ENCODE measurements at regions not wholly inside any gene's neighbourhood (a gene's known extent, or its start where the extent isn't known, plus 50 kb on each side); places are given as distances from the start of the nearest gene placed in this dataset.

- DNase-seq (ENCODE audit: low spot score) = no peak
- ATAC-seq = no peak
- H3K36me3 ChIP-seq (ENCODE audit: insufficient read depth) = no peaks in the 10 kb centered on the region; the same call in 1 of the 2 replicates
- peaks cover 3% of the 10 kb centered on the region; the same call in 1 of the 2 replicates for H3F3A ChIP-seq (replicated peaks; ENCODE audit: low read depth)
- Mint-ChIP-seq H3K36me3 (ENCODE audit: low read depth) (peaks cover 15% of the 10 kb centered on the region; the same call in 2 of the 3 replicates), H3K4me3 (no peak overlapping the region), H3K27me3 (ENCODE audit: insufficient read depth, low read depth, poor library complexity) (peaks cover 4% of the 10 kb centered on the region), H3K9me3 (peaks cover 88% of the 10 kb centered on the region), H3K27ac (no peak overlapping the region), H3K4me1 (no peaks in the 10 kb centered on the region)
- H4K20me1 ChIP-seq (replicated peaks; ENCODE audit: insufficient read depth) = no peaks in the 10 kb centered on the region
- H3K4me3 ChIP-seq = no peak overlapping the region
- TF ChIP-seq ZNF114 (CRISPR knock-in tag; IDR thresholded peaks at IDR 0.05) = no peak
- TF ChIP-seq NANOG (IDR thresholded peaks at IDR 0.05; ENCODE audit: borderline replicate concordance) = no peak
- no peak for TF ChIP-seq CREB1 (CRISPR knock-in tag; IDR thresholded peaks at IDR 0.05; ENCODE audit: low read depth)
- no peak for TF ChIP-seq EZH2 (IDR thresholded peaks at IDR 0.05; ENCODE audit: low read depth, unreplicated experiment)
- TF ChIP-seq POLR2AphosphoS5 (IDR thresholded peaks at IDR 0.05; ENCODE audit: low read depth) = no peak
- TF ChIP-seq EZH2phosphoT487 (IDR thresholded peaks at IDR 0.05; ENCODE audit: unreplicated experiment) = no peak
- no peak for TF ChIP-seq STAT1 (IDR thresholded peaks at IDR 0.05; ENCODE audit: unreplicated experiment)
- no peak for TF ChIP-seq ZNF331 (CRISPR knock-in tag; IDR thresholded peaks at IDR 0.05; ENCODE audit: low read depth)
- H3K27me3 ChIP-seq (ENCODE audit: insufficient read depth) = no peaks in the 10 kb centered on the region
- H3K9me2 ChIP-seq (ENCODE audit: insufficient read depth) = no peaks in the 10 kb centered on the region
- no peak overlapping the region for H3K27ac ChIP-seq (ENCODE audit: low read depth)
- H2AFZ ChIP-seq = no peak overlapping the region
- H3K79me2 ChIP-seq (replicated peaks; ENCODE audit: insufficient read depth) = no peaks in the 10 kb centered on the region
- H3K4me1 ChIP-seq (ENCODE audit: insufficient read depth) = no peaks in the 10 kb centered on the region
- H3K4me2 ChIP-seq = no peak overlapping the region
Measured at GRCh38 chr16:6903671-6904070, 429.0 kb upstream of the RBFOX1 start.

DNA sequence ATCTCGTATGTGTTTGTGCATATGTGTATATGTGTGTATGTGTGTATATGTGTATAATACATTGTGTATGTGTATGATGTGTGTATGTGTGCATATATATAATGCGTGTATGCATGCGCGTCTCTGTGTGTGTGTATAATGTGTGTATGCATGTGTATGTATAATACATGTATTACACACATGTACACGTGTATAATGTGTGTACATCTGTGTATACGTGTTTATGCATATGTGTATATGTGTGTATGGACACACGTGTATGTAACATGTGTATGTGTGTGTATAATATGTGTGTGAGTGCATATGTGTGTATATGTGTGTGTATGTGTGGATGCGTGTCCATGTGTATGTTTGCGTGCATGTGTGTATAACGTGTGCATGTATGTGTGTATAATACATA lies 433.7 kb upstream of the RBFOX1 start:
- Histone ChIP-seq H3K36me3 (ENCODE audit: insufficient read depth) (no peaks in the 10 kb centered on the region; the same call in 1 of the 2 replicates), H3K9me2 (ENCODE audit: insufficient read depth) (no peaks in the 10 kb centered on the region), H3K4me3 (no peak overlapping the region), H2AFZ (no peak overlapping the region), H3K27me3 (ENCODE audit: insufficient read depth) (no peaks in the 10 kb centered on the region), H3K27ac (ENCODE audit: low read depth) (no peak overlapping the region), H3F3A (replicated peaks; ENCODE audit: low read depth) (peaks cover 3% of the 10 kb centered on the region; the same call in 1 of the 2 replicates), H3K79me2 (replicated peaks; ENCODE audit: insufficient read depth) (no peaks in the 10 kb centered on the region), H3K4me1 (ENCODE audit: insufficient read depth) (no peaks in the 10 kb centered on the region), H3K4me2 (no peak overlapping the region), H4K20me1 (replicated peaks; ENCODE audit: insufficient read depth) (no peaks in the 10 kb centered on the region)
- ATAC-seq (no peak), DNase-seq (ENCODE audit: low spot score) (no peak)
- Mint-ChIP-seq H3K27me3 (ENCODE audit: insufficient read depth, low read depth, poor library complexity) (peaks cover 4% of the 10 kb centered on the region), H3K9me3 (peaks cover 91% of the 10 kb centered on the region), H3K4me3 (no peak overlapping the region), H3K27ac (no peak overlapping the region), H3K4me1 (no peaks in the 10 kb centered on the region), H3K36me3 (ENCODE audit: low read depth) (peaks cover 8% of the 10 kb centered on the region; the same call in 2 of the 3 replicates)
- TF ChIP-seq ZNF331 (CRISPR knock-in tag; IDR thresholded peaks at IDR 0.05; ENCODE audit: low read depth) = no peak
- TF ChIP-seq, protein P1, sequence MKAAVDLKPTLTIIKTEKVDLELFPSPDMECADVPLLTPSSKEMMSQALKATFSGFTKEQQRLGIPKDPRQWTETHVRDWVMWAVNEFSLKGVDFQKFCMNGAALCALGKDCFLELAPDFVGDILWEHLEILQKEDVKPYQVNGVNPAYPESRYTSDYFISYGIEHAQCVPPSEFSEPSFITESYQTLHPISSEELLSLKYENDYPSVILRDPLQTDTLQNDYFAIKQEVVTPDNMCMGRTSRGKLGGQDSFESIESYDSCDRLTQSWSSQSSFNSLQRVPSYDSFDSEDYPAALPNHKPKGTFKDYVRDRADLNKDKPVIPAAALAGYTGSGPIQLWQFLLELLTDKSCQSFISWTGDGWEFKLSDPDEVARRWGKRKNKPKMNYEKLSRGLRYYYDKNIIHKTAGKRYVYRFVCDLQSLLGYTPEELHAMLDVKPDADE (IDR thresholded peaks at IDR 0.05) = no peak
- TF ChIP-seq JUNB (IDR thresholded peaks at IDR 0.05; ENCODE audit: unreplicated experiment) = no peak
- TF ChIP-seq POLR2AphosphoS5 (IDR thresholded peaks at IDR 0.05; ENCODE audit: low read depth) = no peak
- no peak for TF ChIP-seq NANOG (IDR thresholded peaks at IDR 0.05; ENCODE audit: borderline replicate concordance)
- TF ChIP-seq, protein P2, sequence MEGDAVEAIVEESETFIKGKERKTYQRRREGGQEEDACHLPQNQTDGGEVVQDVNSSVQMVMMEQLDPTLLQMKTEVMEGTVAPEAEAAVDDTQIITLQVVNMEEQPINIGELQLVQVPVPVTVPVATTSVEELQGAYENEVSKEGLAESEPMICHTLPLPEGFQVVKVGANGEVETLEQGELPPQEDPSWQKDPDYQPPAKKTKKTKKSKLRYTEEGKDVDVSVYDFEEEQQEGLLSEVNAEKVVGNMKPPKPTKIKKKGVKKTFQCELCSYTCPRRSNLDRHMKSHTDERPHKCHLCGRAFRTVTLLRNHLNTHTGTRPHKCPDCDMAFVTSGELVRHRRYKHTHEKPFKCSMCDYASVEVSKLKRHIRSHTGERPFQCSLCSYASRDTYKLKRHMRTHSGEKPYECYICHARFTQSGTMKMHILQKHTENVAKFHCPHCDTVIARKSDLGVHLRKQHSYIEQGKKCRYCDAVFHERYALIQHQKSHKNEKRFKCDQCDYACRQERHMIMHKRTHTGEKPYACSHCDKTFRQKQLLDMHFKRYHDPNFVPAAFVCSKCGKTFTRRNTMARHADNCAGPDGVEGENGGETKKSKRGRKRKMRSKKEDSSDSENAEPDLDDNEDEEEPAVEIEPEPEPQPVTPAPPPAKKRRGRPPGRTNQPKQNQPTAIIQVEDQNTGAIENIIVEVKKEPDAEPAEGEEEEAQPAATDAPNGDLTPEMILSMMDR (conservative IDR thresholded peaks at IDR 0.05; ENCODE audit: low read depth in 2 of 2) = no peak
- TF ChIP-seq CREB1 (CRISPR knock-in tag; IDR thresholded peaks at IDR 0.05; ENCODE audit: low read depth) = no peak
- TF ChIP-seq EZH2phosphoT487 (IDR thresholded peaks at IDR 0.05; ENCODE audit: unreplicated experiment) = no peak
- TF ChIP-seq ZNF114 (CRISPR knock-in tag; IDR thresholded peaks at IDR 0.05) = no peak
- TF ChIP-seq, protein P3, sequence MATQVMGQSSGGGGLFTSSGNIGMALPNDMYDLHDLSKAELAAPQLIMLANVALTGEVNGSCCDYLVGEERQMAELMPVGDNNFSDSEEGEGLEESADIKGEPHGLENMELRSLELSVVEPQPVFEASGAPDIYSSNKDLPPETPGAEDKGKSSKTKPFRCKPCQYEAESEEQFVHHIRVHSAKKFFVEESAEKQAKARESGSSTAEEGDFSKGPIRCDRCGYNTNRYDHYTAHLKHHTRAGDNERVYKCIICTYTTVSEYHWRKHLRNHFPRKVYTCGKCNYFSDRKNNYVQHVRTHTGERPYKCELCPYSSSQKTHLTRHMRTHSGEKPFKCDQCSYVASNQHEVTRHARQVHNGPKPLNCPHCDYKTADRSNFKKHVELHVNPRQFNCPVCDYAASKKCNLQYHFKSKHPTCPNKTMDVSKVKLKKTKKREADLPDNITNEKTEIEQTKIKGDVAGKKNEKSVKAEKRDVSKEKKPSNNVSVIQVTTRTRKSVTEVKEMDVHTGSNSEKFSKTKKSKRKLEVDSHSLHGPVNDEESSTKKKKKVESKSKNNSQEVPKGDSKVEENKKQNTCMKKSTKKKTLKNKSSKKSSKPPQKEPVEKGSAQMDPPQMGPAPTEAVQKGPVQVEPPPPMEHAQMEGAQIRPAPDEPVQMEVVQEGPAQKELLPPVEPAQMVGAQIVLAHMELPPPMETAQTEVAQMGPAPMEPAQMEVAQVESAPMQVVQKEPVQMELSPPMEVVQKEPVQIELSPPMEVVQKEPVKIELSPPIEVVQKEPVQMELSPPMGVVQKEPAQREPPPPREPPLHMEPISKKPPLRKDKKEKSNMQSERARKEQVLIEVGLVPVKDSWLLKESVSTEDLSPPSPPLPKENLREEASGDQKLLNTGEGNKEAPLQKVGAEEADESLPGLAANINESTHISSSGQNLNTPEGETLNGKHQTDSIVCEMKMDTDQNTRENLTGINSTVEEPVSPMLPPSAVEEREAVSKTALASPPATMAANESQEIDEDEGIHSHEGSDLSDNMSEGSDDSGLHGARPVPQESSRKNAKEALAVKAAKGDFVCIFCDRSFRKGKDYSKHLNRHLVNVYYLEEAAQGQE (IDR thresholded peaks at IDR 0.05; ENCODE audit: unreplicated experiment) = no peak
